DOHH2 (cell line): ENCODE measurements at regions not wholly inside any gene's neighbourhood (a gene's known extent, or its start where the extent isn't known, plus 50 kb on each side); places are given as distances from the start of the nearest gene placed in this dataset.

Source experiments
- H3F3A ChIP-seq: fragments of 200-600 bp; sonication (generic), shearing (Covaris generic); 2 replicates; pipeline ENCODE4 v1.6.0; 2016; ENCODE audit warnings: antibody characterized with exemption, mild to moderate bottlenecking; ENCODE audit not compliant: control insufficient read depth, insufficient read depth
- H3K27ac ChIP-seq: fragments of 200-600 bp; sonication (generic); 2 replicates; pipeline ENCODE4 v1.5.1; 2014; ENCODE audit warnings: low read depth, mild to moderate bottlenecking, low read length, moderate library complexity
- H3K27me3 ChIP-seq: fragments of 200-600 bp; sonication (generic); 2 replicates; pipeline ENCODE4 v1.6.1; 2014; ENCODE audit warnings: mild to moderate bottlenecking, low read length, mixed read lengths; ENCODE audit not compliant: control insufficient read depth
- H3K36me3 ChIP-seq: fragments of 200-600 bp; sonication (generic); 2 replicates; pipeline ENCODE4 v1.6.1; 2014; ENCODE audit warnings: mild to moderate bottlenecking, low read length, moderate library complexity, mixed read lengths; ENCODE audit not compliant: control insufficient read depth
- H3K4me1 ChIP-seq: fragments of 200-600 bp; sonication (generic); 2 replicates; pipeline ENCODE4 v1.6.1; 2014; ENCODE audit warnings: mild to moderate bottlenecking, low read length, mixed read lengths; ENCODE audit not compliant: control insufficient read depth
- H3K4me2 ChIP-seq: fragments of 200-600 bp; sonication (generic); 2 replicates; pipeline ENCODE4 v1.6.0; 2014; ENCODE audit warnings: mild to moderate bottlenecking, low read length, moderate library complexity
- H3K4me3 ChIP-seq: fragments of 200-600 bp; sonication (generic); 2 replicates; pipeline ENCODE4 v1.5.1; 2014; ENCODE audit warnings: mild to moderate bottlenecking, low read length, mixed read lengths
- H3K79me2 ChIP-seq: fragments of 200-600 bp; sonication (generic); 2 replicates; pipeline ENCODE4 v1.6.1; 2014; ENCODE audit warnings: mild to moderate bottlenecking, low read length, mixed read lengths; ENCODE audit not compliant: control insufficient read depth
- H3K9me2 ChIP-seq: fragments of 200-600 bp; sonication (generic); replicated peaks from 2 replicates; pipeline ENCODE4 v1.6.1; 2014; ENCODE audit warnings: mild to moderate bottlenecking, low read length, mixed read lengths; ENCODE audit not compliant: control insufficient read depth
- H3K9me3 ChIP-seq: fragments of 200-600 bp; sonication (generic); 2 replicates; pipeline ENCODE4 v1.6.1; 2014; ENCODE audit warnings: antibody characterized with exemption, low read length, mixed read lengths; ENCODE audit not compliant: control insufficient read depth, insufficient read depth
- H4K20me1 ChIP-seq: fragments of 200-600 bp; sonication (generic); 2 replicates; pipeline ENCODE4 v1.6.0; 2014; ENCODE audit warnings: low read depth, mild to moderate bottlenecking, antibody characterized with exemption, low read length, moderate library complexity; ENCODE audit not compliant: control insufficient read depth, insufficient read depth
- CTCF ChIP-seq: fragments of 200-600 bp; sonication (generic); IDR thresholded peaks from one replicate; pipeline ENCODE4 v1.5.1; 2014; ENCODE audit warnings: antibody characterized with exemption, mild to moderate bottlenecking, low read depth, low read length; ENCODE audit not compliant: poor library complexity, severe bottlenecking
- EZH2phosphoT487 ChIP-seq: fragments of 200-600 bp; sonication (generic); IDR thresholded peaks from 2 replicates; pipeline ENCODE4 v1.6.1; 2017; ENCODE audit warnings: borderline replicate concordance, mild to moderate bottlenecking, antibody characterized with exemption, low read length, moderate library complexity, mixed read lengths

GRCh38 chr3:87361956-87362355 is 85.6 kb upstream of the POU1F1 start:
- Histone ChIP-seq H3K9me2 (no peaks in the 10 kb centered on the region; the same call in 1 of the 2 replicates), H3K9me3 (no peaks in the 10 kb centered on the region), H3K4me1 (peaks cover 10% of the 10 kb centered on the region), H3K4me2 (peak overlapping the region; percentile 2), H3F3A (no peaks in the 10 kb centered on the region), H3K27ac (no peak overlapping the region), H3K27me3 (no peaks in the 10 kb centered on the region), H4K20me1 (no peaks in the 10 kb centered on the region), H3K36me3 (no peaks in the 10 kb centered on the region), H3K4me3 (no peak overlapping the region), H3K79me2 (no peaks in the 10 kb centered on the region)
- TF ChIP-seq CTCF (no peak), EZH2phosphoT487 (no peak)

DNA sequence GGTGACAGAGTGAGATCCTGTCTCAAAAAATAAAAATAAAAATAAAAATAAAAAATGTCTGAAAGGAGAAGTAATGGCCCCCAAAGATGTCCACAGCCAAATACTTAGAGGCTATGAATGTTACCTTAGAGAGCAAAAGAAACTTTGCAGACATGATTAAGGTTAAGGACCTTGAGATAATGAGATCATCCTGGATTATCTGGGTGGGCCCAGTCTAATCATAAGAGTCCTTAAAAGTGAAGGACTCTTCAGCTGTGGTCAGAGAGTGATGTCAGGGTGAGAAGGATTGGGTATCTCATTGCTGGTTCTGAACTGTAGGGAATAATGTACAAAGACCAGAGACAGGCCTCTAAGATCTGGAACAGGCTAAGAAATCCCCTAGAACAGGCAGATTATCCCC is 84.9 kb upstream of the POU1F1 start:
- Histone ChIP-seq H3K27me3 (no peaks in the 10 kb centered on the region), H3F3A (no peaks in the 10 kb centered on the region), H3K4me1 (peaks cover 10% of the 10 kb centered on the region), H3K27ac (no peak overlapping the region), H3K36me3 (no peaks in the 10 kb centered on the region), H3K79me2 (no peaks in the 10 kb centered on the region), H3K9me3 (no peaks in the 10 kb centered on the region), H3K4me3 (no peak overlapping the region), H4K20me1 (no peaks in the 10 kb centered on the region), H3K4me2 (peak overlapping the region; percentile 2; the same call in 1 of the 2 replicates), H3K9me2 (no peaks in the 10 kb centered on the region; the same call in 1 of the 2 replicates)
- TF ChIP-seq EZH2phosphoT487 (no peak), CTCF (no peak)

GRCh38 chr3:87359826-87360225 is 83.4 kb upstream of the POU1F1 start:
- H3K36me3 ChIP-seq: no peaks in the 10 kb centered on the region
- H4K20me1 ChIP-seq: no peaks in the 10 kb centered on the region
- 0 out of 2 replicates have a peak, but pooled peaks cover 6% of the 10 kb centered on the region for H3K9me3 ChIP-seq
- H3K79me2 ChIP-seq: no peaks in the 10 kb centered on the region
- H3K4me3 ChIP-seq: no peak overlapping the region
- no peaks in the 10 kb centered on the region for H3K9me2 ChIP-seq
- TF ChIP-seq EZH2phosphoT487: no peak
- TF ChIP-seq CTCF: no peak
- H3K4me1 ChIP-seq: peaks cover 10% of the 10 kb centered on the region
- H3K27me3 ChIP-seq: no peaks in the 10 kb centered on the region
- H3K4me2 ChIP-seq: no peak overlapping the region
- no peaks in the 10 kb centered on the region for H3F3A ChIP-seq
- H3K27ac ChIP-seq: no peak overlapping the region
